Stomach (tissue), 4 donors: ENCODE measurements at regions not wholly inside any gene's neighbourhood (a gene's known extent, or its start where the extent isn't known, plus 50 kb on each side); places are given as distances from the start of the nearest gene placed in this dataset.
"Not testable (repeated sequence)": the region's sequence is repeated elsewhere in the genome, so short reads cannot be mapped to it uniquely, and the experiment has no call there.

Source experiments
- POLR2A ChIP-seq, 4 donors: fragments of 450-650 bp; IDR thresholded peaks; one replicate each; pipeline ENCODE4 v1.6.1; 2016; ENCODE audit warnings: antibody characterized with exemption in 4 of 4, control low read depth in 2 of 4, mild to moderate bottlenecking in 1 of 4, moderate library complexity in 1 of 4
- POLR2AphosphoS5 ChIP-seq, 3 donors: sonication (generic); formaldehyde crosslinking; IDR thresholded peaks; one replicate each; pipeline ENCODE4 v1.6.1; 2016; ENCODE audit warnings: antibody characterized with exemption in 3 of 3
- TF ChIP-seq, protein P1 (sequence below), 7 experiments: fragments of 450-650 bp in 4 of 7; fragments of 200-600 bp in 3 of 7; sonication (generic) in 3 of 7; IDR thresholded peaks; one replicate each; pipeline ENCODE4 v1.5.1; 2016 to 2019; ENCODE audit warnings: antibody characterized with exemption in 7 of 7, control low read depth in 2 of 7, mild to moderate bottlenecking in 1 of 7

- TF ChIP-seq POLR2AphosphoS5, POLR2A (IDR thresholded peaks at IDR 0.05): not testable (repeated sequence)
- TF ChIP-seq, protein P1, sequence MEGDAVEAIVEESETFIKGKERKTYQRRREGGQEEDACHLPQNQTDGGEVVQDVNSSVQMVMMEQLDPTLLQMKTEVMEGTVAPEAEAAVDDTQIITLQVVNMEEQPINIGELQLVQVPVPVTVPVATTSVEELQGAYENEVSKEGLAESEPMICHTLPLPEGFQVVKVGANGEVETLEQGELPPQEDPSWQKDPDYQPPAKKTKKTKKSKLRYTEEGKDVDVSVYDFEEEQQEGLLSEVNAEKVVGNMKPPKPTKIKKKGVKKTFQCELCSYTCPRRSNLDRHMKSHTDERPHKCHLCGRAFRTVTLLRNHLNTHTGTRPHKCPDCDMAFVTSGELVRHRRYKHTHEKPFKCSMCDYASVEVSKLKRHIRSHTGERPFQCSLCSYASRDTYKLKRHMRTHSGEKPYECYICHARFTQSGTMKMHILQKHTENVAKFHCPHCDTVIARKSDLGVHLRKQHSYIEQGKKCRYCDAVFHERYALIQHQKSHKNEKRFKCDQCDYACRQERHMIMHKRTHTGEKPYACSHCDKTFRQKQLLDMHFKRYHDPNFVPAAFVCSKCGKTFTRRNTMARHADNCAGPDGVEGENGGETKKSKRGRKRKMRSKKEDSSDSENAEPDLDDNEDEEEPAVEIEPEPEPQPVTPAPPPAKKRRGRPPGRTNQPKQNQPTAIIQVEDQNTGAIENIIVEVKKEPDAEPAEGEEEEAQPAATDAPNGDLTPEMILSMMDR (IDR thresholded peaks at IDR 0.05), result not testable (repeated sequence)
Observed at GRCh38 chr7:65504504-65505319, 131.1 kb downstream of the ZNF92 start.
